BLaER1 treated with 17β-estradiol and CSF1 and Interleukin-3, amounts not matched to agents 10 nM and 100 nM (cell line): ENCODE measurements at regions not wholly inside any gene's neighbourhood (a gene's known extent, or its start where the extent isn't known, plus 50 kb on each side); places are given as distances from the start of the nearest gene placed in this dataset.

Experiments
- H3K27ac ChIP-seq, 11 experiments: shearing (Covaris generic); formaldehyde crosslinking; 2 replicates each; pipeline ENCODE4 v1.8.1; 2022
- H3K27me3 ChIP-seq, 11 experiments: shearing (Covaris generic); formaldehyde crosslinking; 2 replicates each; pipeline ENCODE4 v1.8.1; 2022
- H3K36me3 ChIP-seq, 11 experiments: shearing (Covaris generic); formaldehyde crosslinking; 2 replicates each; pipeline ENCODE4 v1.8.1; 2022
- H3K4me1 ChIP-seq, 10 experiments: shearing (Covaris generic); formaldehyde crosslinking; 2 replicates each; pipeline ENCODE4 v1.8.1; 2022
- H3K4me2 ChIP-seq, 11 experiments: shearing (Covaris generic); formaldehyde crosslinking; 2 replicates each; pipeline ENCODE4 v1.8.1; 2022
- H3K4me3 ChIP-seq, 10 experiments: shearing (Covaris generic); formaldehyde crosslinking; 2 replicates each; pipeline ENCODE4 v1.8.1; 2022
- H3K9ac ChIP-seq, 11 experiments: shearing (Covaris generic); formaldehyde crosslinking; 2 replicates each; pipeline ENCODE4 v1.8.1; 2022
- H3K9me3 ChIP-seq, 11 experiments: shearing (Covaris generic); formaldehyde crosslinking; replicated peaks in 1 of 11; 2 replicates each; pipeline ENCODE4 v1.8.1; 2022
- H4K20me1 ChIP-seq, 11 experiments: shearing (Covaris generic); formaldehyde crosslinking; 2 replicates each; pipeline ENCODE4 v1.8.1; 2022
- Cebpa-rat ChIP-seq, 11 experiments: shearing (Covaris generic); IDR thresholded peaks; 2 replicates each; pipeline ENCODE4 v1.8.1; 2022

- Histone ChIP-seq H3K4me3 (no peak overlapping the region), H3K4me2 (no peak overlapping the region), H3K27me3 (no peaks in the 10 kb centered on the region), H3K9me3 (peaks cover 5 to 13% (median 7%) of the 10 kb centered on the region in 11 experiments; a peak in 15 of 22 replicates), H4K20me1 (no peaks in the 10 kb centered on the region), H3K4me1 (peaks cover 0 to 5% (median under 1%) of the 10 kb centered on the region in 10 experiments; a peak in 9 of 20 replicates), H3K9ac (no peak overlapping the region), H3K36me3 (no peaks in the 10 kb centered on the region), H3K27ac (no peak overlapping the region)
- TF ChIP-seq Cebpa-rat (IDR thresholded peaks at IDR 0.05), result no peak
Measured at GRCh38 chr11:135075740-135076139, 663.7 kb upstream of the B3GAT1 start.

GRCh38 chr11:135074397-135074998 lies 662.5 kb upstream of the B3GAT1 start:
- Histone ChIP-seq H3K27ac (no peak overlapping the region), H3K9me3 (peaks cover 5 to 18% (median 7%) of the 10 kb centered on the region in 11 experiments; a peak in 15 of 22 replicates), H3K27me3 (no peaks in the 10 kb centered on the region), H3K4me1 (peaks cover 0 to 17% (median 13%) of the 10 kb centered on the region in 10 experiments; a peak in 15 of 20 replicates), H3K4me2 (no peak overlapping the region), H3K36me3 (no peaks in the 10 kb centered on the region), H4K20me1 (no peaks in the 10 kb centered on the region), H3K4me3 (no peak overlapping the region), H3K9ac (no peak overlapping the region)
- no peak for TF ChIP-seq Cebpa-rat (IDR thresholded peaks at IDR 0.05)

- Histone ChIP-seq H4K20me1 (no peaks in the 10 kb centered on the region), H3K4me3 (no peak overlapping the region), H3K9ac (no peak overlapping the region), H3K36me3 (no peaks in the 10 kb centered on the region), H3K9me3 (peaks cover 5 to 18% (median 7%) of the 10 kb centered on the region in 11 experiments; a peak in 15 of 22 replicates), H3K27ac (no peak overlapping the region), H3K4me2 (no peak overlapping the region), H3K4me1 (peaks cover 0 to 17% (median 13%) of the 10 kb centered on the region in 10 experiments; a peak in 15 of 20 replicates), H3K27me3 (no peaks in the 10 kb centered on the region)
- TF ChIP-seq Cebpa-rat (IDR thresholded peaks at IDR 0.05), result no peak
Measured at GRCh38 chr11:135073870-135074269, 661.8 kb upstream of the B3GAT1 start.

DNA sequence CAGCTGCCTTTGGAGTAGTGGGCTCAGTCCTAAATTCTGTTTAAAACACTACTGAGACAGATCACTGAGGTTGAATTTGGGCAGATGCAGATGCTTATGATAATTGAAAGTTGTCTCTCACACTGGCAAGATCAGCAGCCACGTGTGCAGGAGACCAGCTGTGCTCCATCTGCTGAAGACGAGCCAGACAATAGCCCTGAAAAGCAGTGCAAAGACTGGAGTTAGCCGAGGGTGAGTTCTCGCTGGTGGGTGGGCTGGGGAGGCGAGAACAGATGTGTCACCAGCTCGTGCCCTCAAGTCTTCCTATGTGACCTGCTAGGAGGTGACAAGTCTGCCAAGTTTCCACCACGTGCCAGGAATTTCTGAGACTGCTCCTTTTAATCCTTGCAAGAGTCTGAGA lies 661.3 kb upstream of the B3GAT1 start:
- Histone ChIP-seq H4K20me1 (no peaks in the 10 kb centered on the region), H3K27me3 (no peaks in the 10 kb centered on the region), H3K4me1 (peaks cover 0 to 17% (median 13%) of the 10 kb centered on the region in 10 experiments; a peak in 15 of 20 replicates), H3K4me3 (no peak overlapping the region), H3K9me3 (peaks cover 5 to 18% (median 7%) of the 10 kb centered on the region in 11 experiments; a peak in 15 of 22 replicates), H3K9ac (no peak overlapping the region), H3K4me2 (no peak overlapping the region), H3K27ac (no peak overlapping the region), H3K36me3 (no peaks in the 10 kb centered on the region)
- no peak for TF ChIP-seq Cebpa-rat (IDR thresholded peaks at IDR 0.05)

- peak overlapping the region in 3 of 11 experiments; percentile 4 to 62 (median 53); a peak in 3 of 22 replicates for H3K27ac ChIP-seq
- no peaks in the 10 kb centered on the region for H4K20me1 ChIP-seq
- H3K4me2 ChIP-seq, result peak overlapping the region in 8 of 11 experiments; percentile 21 to 71 (median 58); a peak in 17 of 22 replicates
- H3K4me3 ChIP-seq, result peak overlapping the region in 1 of 10 experiments; percentile 19; a peak in 1 of 20 replicates
- TF ChIP-seq Cebpa-rat (IDR thresholded peaks at IDR 0.05), result no peak
- peaks cover 0 to 11% (median 0%) of the 10 kb centered on the region in 11 experiments; a peak in 6 of 22 replicates for H3K9me3 ChIP-seq
- H3K27me3 ChIP-seq, result no peaks in the 10 kb centered on the region
- peaks cover 0 to 17% (median 13%) of the 10 kb centered on the region in 10 experiments; a peak in 15 of 20 replicates for H3K4me1 ChIP-seq
- H3K36me3 ChIP-seq, result no peaks in the 10 kb centered on the region
- H3K9ac ChIP-seq, result no peak overlapping the region
Measured at GRCh38 chr11:135069890-135070289, 657.8 kb upstream of the B3GAT1 start.

DNA sequence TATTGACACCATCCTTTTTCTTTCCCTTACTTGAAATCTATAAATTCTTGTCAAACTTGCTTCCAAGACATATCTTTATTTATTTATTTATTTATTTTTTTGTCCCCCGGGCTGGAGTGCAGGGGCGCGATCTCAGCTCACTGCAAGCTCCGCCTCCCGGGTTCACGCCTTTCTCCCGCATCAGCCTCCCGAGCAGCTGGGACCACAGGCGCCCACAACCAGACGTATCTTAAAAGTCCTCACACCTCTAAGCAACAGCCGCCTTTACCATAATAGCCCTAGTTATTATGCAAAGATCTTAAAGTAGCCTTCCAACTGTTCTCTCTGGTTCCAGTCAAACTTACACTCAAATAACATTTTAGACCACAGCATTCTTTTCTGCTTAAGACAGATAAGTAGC lies 657.0 kb upstream of the B3GAT1 start:
- Histone ChIP-seq H3K27me3 (no peaks in the 10 kb centered on the region), H3K4me2 (no peak overlapping the region; a peak in 1 of 22 replicates), H3K9me3 (peaks cover 0 to 18% (median 0%) of the 10 kb centered on the region in 11 experiments; a peak in 7 of 22 replicates), H3K9ac (no peak overlapping the region), H3K27ac (no peak overlapping the region), H4K20me1 (no peaks in the 10 kb centered on the region), H3K4me1 (peaks cover 0 to 17% (median 13%) of the 10 kb centered on the region in 10 experiments; a peak in 15 of 20 replicates), H3K36me3 (no peaks in the 10 kb centered on the region), H3K4me3 (no peak overlapping the region)
- no peak for TF ChIP-seq Cebpa-rat (IDR thresholded peaks at IDR 0.05)

DNA sequence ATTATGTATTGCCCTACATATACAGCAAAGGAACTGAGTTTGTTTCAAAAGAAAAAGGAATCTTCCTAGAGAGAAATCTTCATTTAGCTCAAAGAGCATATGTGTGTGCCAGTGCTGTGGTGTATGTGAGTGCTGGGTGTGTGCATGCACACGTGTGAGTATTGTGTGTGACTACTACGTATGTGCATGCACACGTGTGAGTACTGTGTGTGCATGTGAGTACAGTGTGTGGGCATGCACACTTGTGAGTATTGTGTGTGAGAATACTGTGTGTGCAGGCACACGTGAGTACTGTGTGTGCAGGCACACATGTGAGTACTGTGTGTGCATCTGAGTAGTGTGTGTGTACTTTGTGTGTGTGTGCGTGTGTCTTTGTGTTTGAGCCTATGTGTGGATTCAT lies 651.0 kb upstream of the B3GAT1 start:
- Histone ChIP-seq H3K9me3 (peaks cover 17 to 44% (median 27%) of the 10 kb centered on the region in 11 experiments), H3K4me3 (no peak overlapping the region), H4K20me1 (no peaks in the 10 kb centered on the region), H3K36me3 (no peaks in the 10 kb centered on the region), H3K4me2 (no peak overlapping the region), H3K4me1 (no peaks in the 10 kb centered on the region), H3K27me3 (no peaks in the 10 kb centered on the region), H3K9ac (no peak overlapping the region), H3K27ac (no peak overlapping the region)
- no peak for TF ChIP-seq Cebpa-rat (IDR thresholded peaks at IDR 0.05)

- H3K27ac ChIP-seq, result no peak overlapping the region
- peaks cover 17 to 44% (median 27%) of the 10 kb centered on the region in 11 experiments for H3K9me3 ChIP-seq
- H3K9ac ChIP-seq, result no peak overlapping the region
- H3K4me3 ChIP-seq, result no peak overlapping the region
- H4K20me1 ChIP-seq, result no peaks in the 10 kb centered on the region
- no peaks in the 10 kb centered on the region for H3K36me3 ChIP-seq
- TF ChIP-seq Cebpa-rat (IDR thresholded peaks at IDR 0.05), result no peak
- H3K4me1 ChIP-seq, result no peaks in the 10 kb centered on the region
- no peaks in the 10 kb centered on the region for H3K27me3 ChIP-seq
- H3K4me2 ChIP-seq, result no peak overlapping the region
Measured at GRCh38 chr11:135061166-135061565, 649.1 kb upstream of the B3GAT1 start.

- H3K9me3 ChIP-seq, result no peaks in the 10 kb centered on the region
- H3K9ac ChIP-seq, result no peak overlapping the region
- peaks cover 0 to 4% (median 0%) of the 10 kb centered on the region in 11 experiments; a peak in 1 of 22 replicates for H4K20me1 ChIP-seq
- H3K4me3 ChIP-seq, result no peak overlapping the region
- no peak for TF ChIP-seq Cebpa-rat (IDR thresholded peaks at IDR 0.05)
- peaks cover 0 to 5% (median 0%) of the 10 kb centered on the region in 10 experiments; a peak in 1 of 20 replicates for H3K4me1 ChIP-seq
- no peak overlapping the region for H3K27ac ChIP-seq
- no peaks in the 10 kb centered on the region for H3K36me3 ChIP-seq
- H3K27me3 ChIP-seq, result no peaks in the 10 kb centered on the region
- H3K4me2 ChIP-seq, result no peak overlapping the region
Measured at GRCh38 chr11:135046986-135047385, 634.9 kb upstream of the B3GAT1 start.
